Mesendoderm (in vitro differentiated cells): ENCODE measurements at regions not wholly inside any gene's neighbourhood (a gene's known extent, or its start where the extent isn't known, plus 50 kb on each side); places are given as distances from the start of the nearest gene placed in this dataset.
A peak's percentile ranks its signal among the peaks of the same experiment; 100 is the strongest.

Source experiments
- DNase-seq: peaks from one replicate; pipeline ENCODE4 v3.0.0; 2013
- H2AK5ac ChIP-seq: 2 replicates; pipeline ENCODE4 v1.6.1; 2013; ENCODE audit warnings: low read length, inconsistent platforms
- H2BK120ac ChIP-seq: 2 replicates; pipeline ENCODE4 v1.6.1; 2013; ENCODE audit warnings: low read depth, mild to moderate bottlenecking, low read length, moderate library complexity, mixed read lengths
- H2BK15ac ChIP-seq: replicated peaks from 2 replicates; pipeline ENCODE4 v1.6.1; 2013; ENCODE audit warnings: low read depth, mild to moderate bottlenecking, moderate library complexity
- H2BK5ac ChIP-seq: 2 replicates; pipeline ENCODE4 v1.6.1; 2013; ENCODE audit warnings: low read length, inconsistent platforms
- H3K18ac ChIP-seq: 2 replicates; pipeline ENCODE4 v1.6.1; 2013; ENCODE audit warnings: mild to moderate bottlenecking, low read length, mixed read lengths
- H3K23ac ChIP-seq: one replicate; pipeline ENCODE4 v1.6.1; 2013; ENCODE audit warnings: low read length
- H3K27ac ChIP-seq: 2 replicates; pipeline ENCODE4 v1.5.1; 2013; ENCODE audit warnings: low read depth, mild to moderate bottlenecking, inconsistent platforms, low read length, moderate library complexity
- H3K27me3 ChIP-seq: 2 replicates; pipeline ENCODE4 v1.6.1; 2013; ENCODE audit warnings: low read length, control low read depth, mild to moderate bottlenecking, inconsistent platforms; ENCODE audit not compliant: insufficient read depth, poor library complexity
- H3K36me3 ChIP-seq: 2 replicates; pipeline ENCODE4 v1.6.1; 2013; ENCODE audit warnings: low read length, inconsistent platforms; ENCODE audit not compliant: control insufficient read depth, insufficient read depth
- H3K4ac ChIP-seq: one replicate; pipeline ENCODE4 v1.6.1; 2013; ENCODE audit warnings: low read depth, mild to moderate bottlenecking, low read length, moderate library complexity
- H3K4me1 ChIP-seq: 2 replicates; pipeline ENCODE4 v1.6.1; 2013; ENCODE audit warnings: low read depth, low read length, inconsistent platforms; ENCODE audit not compliant: control insufficient read depth
- H3K4me2 ChIP-seq: 2 replicates; pipeline ENCODE4 v1.6.1; 2013; ENCODE audit warnings: low read length
- H3K4me3 ChIP-seq: 2 replicates; pipeline ENCODE4 v1.5.1; 2013; ENCODE audit warnings: mild to moderate bottlenecking, low read length
- H3K56ac ChIP-seq: one replicate; pipeline ENCODE4 v1.6.1; 2013; ENCODE audit warnings: low read length
- H3K79me1 ChIP-seq: 2 replicates; pipeline ENCODE4 v1.6.1; 2013; ENCODE audit warnings: low read length, inconsistent platforms
- H3K79me2 ChIP-seq: 2 replicates; pipeline ENCODE4 v1.6.1; 2013; ENCODE audit warnings: mild to moderate bottlenecking, low read length; ENCODE audit not compliant: control insufficient read depth, insufficient read depth
- H3K9ac ChIP-seq: 2 replicates; pipeline ENCODE4 v1.6.1; 2013; ENCODE audit warnings: low read length, inconsistent platforms
- H4K5ac ChIP-seq: one replicate; pipeline ENCODE4 v1.6.1; 2013; ENCODE audit warnings: low read length
- H4K8ac ChIP-seq: one replicate; pipeline ENCODE4 v1.6.1; 2013; ENCODE audit warnings: low read depth, mild to moderate bottlenecking, control low read depth, low read length, moderate library complexity
- WGBS: extraction: QIAGEN DNeasy Blood & Tissue Kit; methylation state at CpG from one replicate; pipeline ENCODE4 v1.1.7; 2013; ENCODE audit warnings: low lambda C conversion rate, missing lambda C conversion rate; ENCODE audit not compliant: insufficient coverage; ENCODE audit errors: extremely low coverage; 5-methylcytosine and 5-hydroxymethylcytosine counted together

GRCh38 chr9:90322296-90322695, 320.3 kb downstream of the DIRAS2 start:
- Histone ChIP-seq H3K9ac (no peak overlapping the region), H4K5ac (no peak overlapping the region), H3K79me1 (no peaks in the 10 kb centered on the region), H2BK5ac (no peak overlapping the region), H3K27me3 (no peaks in the 10 kb centered on the region), H3K56ac (no peak overlapping the region), H4K8ac (no peak overlapping the region), H3K18ac (no peak overlapping the region), H3K23ac (no peak overlapping the region), H3K4me2 (no peak overlapping the region), H3K36me3 (no peaks in the 10 kb centered on the region), H2BK120ac (no peak overlapping the region), H3K79me2 (no peaks in the 10 kb centered on the region), H3K4me3 (no peak overlapping the region), H3K4ac (no peak overlapping the region), H3K4me1 (no peaks in the 10 kb centered on the region), H3K27ac (no peak overlapping the region), H2AK5ac (no peak overlapping the region), H2BK15ac (no peak overlapping the region)
- no CpG with 5 or more reads among the region's 1 CpG for WGBS
- no peak for DNase-seq

DNA sequence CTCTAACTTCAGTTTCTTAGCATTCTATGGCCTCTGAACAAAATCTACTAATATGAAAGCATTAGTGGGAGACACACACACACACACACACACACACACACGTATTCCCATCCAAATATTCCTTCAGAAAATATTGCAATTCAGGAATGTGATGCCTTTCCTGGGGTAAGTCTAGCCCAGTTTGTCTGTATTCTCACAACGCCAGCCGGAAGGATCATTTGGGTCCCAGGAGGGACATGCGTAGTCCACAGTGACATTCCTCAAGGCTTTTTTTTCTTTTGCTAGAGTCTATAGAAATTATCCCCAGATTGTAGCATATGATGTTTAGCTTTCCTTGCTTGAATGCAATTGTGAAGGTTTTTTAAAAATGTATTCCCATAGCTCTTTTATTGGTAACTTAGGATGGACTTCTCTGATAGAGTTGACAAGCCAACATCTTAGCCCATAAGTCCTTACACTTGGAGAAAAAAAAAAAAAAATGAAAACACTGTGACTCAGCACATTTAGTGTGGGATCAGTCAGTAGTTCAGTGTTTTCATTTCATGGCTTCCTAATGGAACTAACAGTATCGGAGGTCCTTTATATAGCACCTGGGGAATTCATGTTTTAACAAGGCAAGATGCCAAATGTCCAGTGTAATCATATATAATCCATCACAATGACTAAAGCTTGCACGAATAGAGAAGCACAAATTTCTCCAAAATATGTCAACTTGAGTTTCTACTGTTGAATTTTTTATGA, 316.5 kb downstream of the DIRAS2 start:
- Histone ChIP-seq H3K4ac (no peak overlapping the region), H3K18ac (peak overlapping the region; percentile 75), H3K36me3 (no peaks in the 10 kb centered on the region), H4K8ac (no peak overlapping the region), H4K5ac (no peak overlapping the region), H2AK5ac (no peak overlapping the region), H2BK15ac (no peak overlapping the region), H3K79me2 (no peaks in the 10 kb centered on the region), H3K27me3 (no peaks in the 10 kb centered on the region), H3K4me2 (no peak overlapping the region), H3K79me1 (no peaks in the 10 kb centered on the region), H3K56ac (no peak overlapping the region), H3K23ac (no peak overlapping the region), H3K9ac (no peak overlapping the region), H3K4me3 (no peak overlapping the region), H3K4me1 (no peaks in the 10 kb centered on the region), H2BK5ac (no peak overlapping the region), H2BK120ac (no peak overlapping the region), H3K27ac (no peak overlapping the region)
- no peak for DNase-seq
- no CpG with 5 or more reads among the region's 6 CpGs for WGBS

GRCh38 chr9:90330231-90330630, 312.4 kb downstream of the DIRAS2 start:
- WGBS: no CpG with 5 or more reads among the region's 3 CpGs

GRCh38 chr9:90331826-90332575, 310.6 kb downstream of the DIRAS2 start:
- Histone ChIP-seq H3K4me2 (no peak overlapping the region), H2BK15ac (peak overlapping the region; percentile 74), H3K4me3 (no peak overlapping the region), H2BK5ac (peak overlapping the region; percentile 39), H3K4me1 (peaks cover 6% of the 10 kb centered on the region), H3K9ac (no peak overlapping the region), H3K79me2 (no peaks in the 10 kb centered on the region), H4K8ac (no peak overlapping the region), H3K27ac (peak overlapping the region; percentile 78), H4K5ac (no peak overlapping the region), H3K23ac (no peak overlapping the region), H3K27me3 (no peaks in the 10 kb centered on the region), H3K56ac (peak overlapping the region; percentile 62), H2BK120ac (peak overlapping the region; percentile 96), H3K18ac (peak overlapping the region; percentile 84), H3K4ac (peak overlapping the region; percentile 36), H2AK5ac (no peak overlapping the region), H3K79me1 (no peaks in the 10 kb centered on the region), H3K36me3 (no peaks in the 10 kb centered on the region)
- DNase-seq: peak; percentile 56
- no CpG with 5 or more reads among the region's 8 CpGs for WGBS

More at GRCh38 chr9:90330231-90330630, 312.4 kb downstream of the DIRAS2 start:
- H3K9ac ChIP-seq: no peak overlapping the region
- H4K5ac ChIP-seq: no peak overlapping the region
- H3K4ac ChIP-seq: no peak overlapping the region
- no peaks in the 10 kb centered on the region for H3K27me3 ChIP-seq
- no peak overlapping the region for H4K8ac ChIP-seq
- H3K18ac ChIP-seq: no peak overlapping the region
- no peak overlapping the region for H3K27ac ChIP-seq
- no peak overlapping the region for H3K23ac ChIP-seq
- H2BK120ac ChIP-seq: peak overlapping the region; percentile 54
- H3K36me3 ChIP-seq: no peaks in the 10 kb centered on the region
- H2BK5ac ChIP-seq: no peak overlapping the region
- no peak overlapping the region for H3K4me3 ChIP-seq
- H3K4me1 ChIP-seq: peaks cover 6% of the 10 kb centered on the region
- no peak for DNase-seq
- H3K4me2 ChIP-seq: no peak overlapping the region
- H2BK15ac ChIP-seq: peak overlapping the region; percentile 64
- no peak overlapping the region for H2AK5ac ChIP-seq
- H3K56ac ChIP-seq: no peak overlapping the region
- H3K79me2 ChIP-seq: no peaks in the 10 kb centered on the region
- H3K79me1 ChIP-seq: no peaks in the 10 kb centered on the region

DNA sequence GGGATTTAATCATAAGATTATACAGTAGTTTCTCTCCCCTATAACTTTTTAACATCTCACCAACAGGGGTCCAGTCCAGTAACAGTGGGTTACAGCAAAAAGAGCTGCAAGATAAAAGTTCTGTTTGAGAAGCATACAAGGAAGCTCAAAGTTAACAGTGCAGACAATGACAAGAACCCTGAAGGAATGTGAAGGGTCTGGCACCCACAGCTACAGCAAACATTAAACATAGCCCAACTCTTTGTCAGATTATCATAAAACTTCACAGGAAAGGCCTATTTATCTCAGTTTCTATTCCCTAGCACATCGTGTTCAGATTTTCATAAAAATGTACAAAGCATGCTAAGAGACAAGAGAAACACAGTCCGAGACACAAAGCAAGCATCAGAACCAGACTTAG, 309.4 kb downstream of the DIRAS2 start:
- no CpG with 5 or more reads among the region's 2 CpGs for WGBS
- peak; percentile 80 for DNase-seq
- Histone ChIP-seq H3K4ac (no peak overlapping the region), H2BK5ac (no peak overlapping the region), H3K4me3 (no peak overlapping the region), H4K5ac (no peak overlapping the region), H4K8ac (no peak overlapping the region), H3K79me1 (no peaks in the 10 kb centered on the region), H3K4me2 (no peak overlapping the region), H3K27me3 (no peaks in the 10 kb centered on the region), H3K9ac (no peak overlapping the region), H3K23ac (no peak overlapping the region), H3K27ac (peak overlapping the region; percentile 84), H3K18ac (peak overlapping the region; percentile 75), H3K56ac (no peak overlapping the region), H3K4me1 (peaks cover 6% of the 10 kb centered on the region), H2BK15ac (no peak overlapping the region), H2BK120ac (no peak overlapping the region), H3K79me2 (no peaks in the 10 kb centered on the region), H3K36me3 (no peaks in the 10 kb centered on the region), H2AK5ac (no peak overlapping the region)
